ENCODE measurements at regions not wholly inside any gene's neighbourhood (a gene's known extent, or its start where the extent isn't known, plus 50 kb on each side); places are given as distances from the start of the nearest gene placed in this dataset.

GRCh38 chr6:74333406-74333805 is 637.4 kb downstream of the CD109 start:
- no peak for TF ChIP-seq EZH2 (IDR thresholded peaks at IDR 0.05; ENCODE audit: low read depth, unreplicated experiment)
- no peak for TF ChIP-seq EZH2phosphoT487 (IDR thresholded peaks at IDR 0.05; ENCODE audit: unreplicated experiment)
- no peak for TF ChIP-seq CTCF (conservative IDR thresholded peaks at IDR 0.05; ENCODE audit: low read depth in 2 of 2)
- no peak for TF ChIP-seq JUNB (IDR thresholded peaks at IDR 0.05; ENCODE audit: unreplicated experiment)
- TF ChIP-seq ZNF114 (CRISPR knock-in tag; IDR thresholded peaks at IDR 0.05): no peak
- TF ChIP-seq NANOG (IDR thresholded peaks at IDR 0.05; ENCODE audit: borderline replicate concordance): no peak
- no peak for TF ChIP-seq POLR2AphosphoS5 (IDR thresholded peaks at IDR 0.05; ENCODE audit: low read depth)
- no peak for TF ChIP-seq ZNF331 (CRISPR knock-in tag; IDR thresholded peaks at IDR 0.05; ENCODE audit: low read depth)
- no peak for TF ChIP-seq ETS1 (IDR thresholded peaks at IDR 0.05)
- TF ChIP-seq, protein P1, sequence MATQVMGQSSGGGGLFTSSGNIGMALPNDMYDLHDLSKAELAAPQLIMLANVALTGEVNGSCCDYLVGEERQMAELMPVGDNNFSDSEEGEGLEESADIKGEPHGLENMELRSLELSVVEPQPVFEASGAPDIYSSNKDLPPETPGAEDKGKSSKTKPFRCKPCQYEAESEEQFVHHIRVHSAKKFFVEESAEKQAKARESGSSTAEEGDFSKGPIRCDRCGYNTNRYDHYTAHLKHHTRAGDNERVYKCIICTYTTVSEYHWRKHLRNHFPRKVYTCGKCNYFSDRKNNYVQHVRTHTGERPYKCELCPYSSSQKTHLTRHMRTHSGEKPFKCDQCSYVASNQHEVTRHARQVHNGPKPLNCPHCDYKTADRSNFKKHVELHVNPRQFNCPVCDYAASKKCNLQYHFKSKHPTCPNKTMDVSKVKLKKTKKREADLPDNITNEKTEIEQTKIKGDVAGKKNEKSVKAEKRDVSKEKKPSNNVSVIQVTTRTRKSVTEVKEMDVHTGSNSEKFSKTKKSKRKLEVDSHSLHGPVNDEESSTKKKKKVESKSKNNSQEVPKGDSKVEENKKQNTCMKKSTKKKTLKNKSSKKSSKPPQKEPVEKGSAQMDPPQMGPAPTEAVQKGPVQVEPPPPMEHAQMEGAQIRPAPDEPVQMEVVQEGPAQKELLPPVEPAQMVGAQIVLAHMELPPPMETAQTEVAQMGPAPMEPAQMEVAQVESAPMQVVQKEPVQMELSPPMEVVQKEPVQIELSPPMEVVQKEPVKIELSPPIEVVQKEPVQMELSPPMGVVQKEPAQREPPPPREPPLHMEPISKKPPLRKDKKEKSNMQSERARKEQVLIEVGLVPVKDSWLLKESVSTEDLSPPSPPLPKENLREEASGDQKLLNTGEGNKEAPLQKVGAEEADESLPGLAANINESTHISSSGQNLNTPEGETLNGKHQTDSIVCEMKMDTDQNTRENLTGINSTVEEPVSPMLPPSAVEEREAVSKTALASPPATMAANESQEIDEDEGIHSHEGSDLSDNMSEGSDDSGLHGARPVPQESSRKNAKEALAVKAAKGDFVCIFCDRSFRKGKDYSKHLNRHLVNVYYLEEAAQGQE (IDR thresholded peaks at IDR 0.05; ENCODE audit: unreplicated experiment): no peak
- no peak for TF ChIP-seq ZNF462 (CRISPR knock-in tag; IDR thresholded peaks at IDR 0.05)
- no peak for TF ChIP-seq STAT1 (IDR thresholded peaks at IDR 0.05; ENCODE audit: unreplicated experiment)
- no peak for TF ChIP-seq CREB1 (CRISPR knock-in tag; IDR thresholded peaks at IDR 0.05; ENCODE audit: low read depth)
- H3K27ac ChIP-seq (ENCODE audit: low read depth): no peak overlapping the region
- H3K36me3 ChIP-seq (ENCODE audit: insufficient read depth): no peaks in the 10 kb centered on the region
- no peaks in the 10 kb centered on the region for H4K20me1 ChIP-seq (replicated peaks; ENCODE audit: insufficient read depth)
- DNase-seq (ENCODE audit: low spot score): no peak
- H3K9me3 Mint-ChIP-seq: no peaks in the 10 kb centered on the region
- H3K4me3 ChIP-seq: no peak overlapping the region
- H3K27me3 ChIP-seq (ENCODE audit: insufficient read depth): no peaks in the 10 kb centered on the region
- H3K36me3 Mint-ChIP-seq (ENCODE audit: low read depth): no peaks in the 10 kb centered on the region
- no peak overlapping the region for H3K4me3 Mint-ChIP-seq
- no peaks in the 10 kb centered on the region for H3K4me1 ChIP-seq (ENCODE audit: insufficient read depth)
- no peaks in the 10 kb centered on the region for H3K79me2 ChIP-seq (replicated peaks; ENCODE audit: insufficient read depth)
- no peaks in the 10 kb centered on the region for H3F3A ChIP-seq (replicated peaks; ENCODE audit: low read depth)
- H3K27me3 Mint-ChIP-seq (ENCODE audit: insufficient read depth, low read depth, poor library complexity): no peaks in the 10 kb centered on the region
- H2AFZ ChIP-seq: no peak overlapping the region
- H3K4me2 ChIP-seq: no peak overlapping the region
- H3K9me2 ChIP-seq (ENCODE audit: insufficient read depth): no peaks in the 10 kb centered on the region; the same call in 1 of the 2 replicates
- H3K27ac Mint-ChIP-seq: no peak overlapping the region
- no peaks in the 10 kb centered on the region for H3K4me1 Mint-ChIP-seq
- ATAC-seq: no peak

All from GM23338 (cell line).